HG03108 (cell line): ENCODE measurements at regions not wholly inside any gene's neighbourhood (a gene's known extent, or its start where the extent isn't known, plus 50 kb on each side); places are given as distances from the start of the nearest gene placed in this dataset.
"Not testable (repeated sequence)": the region's sequence is repeated elsewhere in the genome, so short reads cannot be mapped to it uniquely, and the experiment has no call there.

Experiments
- ATAC-seq: cut with Tn5 transposase; IDR thresholded peaks from one replicate; pipeline ENCODE4 v1.9.1; 2021; ENCODE audit warnings: moderate library complexity; ENCODE audit not compliant: unreplicated experiment

- no peak for ATAC-seq
Measured at GRCh38 chr1:222416001-222416791, 131.7 kb downstream of the HHIPL2 start.

GRCh38 chr1:222415441-222415840 is 132.5 kb downstream of the HHIPL2 start:
- ATAC-seq, result no peak

GRCh38 chr1:222413991-222414549 is 133.8 kb downstream of the HHIPL2 start:
- ATAC-seq, result no peak

GRCh38 chr1:222413436-222413835 is 134.5 kb downstream of the HHIPL2 start:
- ATAC-seq, result no peak

- peak; percentile 90 for ATAC-seq
Measured at GRCh38 chr1:222404710-222405109, 143.2 kb downstream of the HHIPL2 start.

GRCh38 chr1:222399197-222399596 is 148.7 kb downstream of the HHIPL2 start:
- ATAC-seq, result no peak

GRCh38 chr1:222394224-222394623 is 153.7 kb downstream of the HHIPL2 start:
- no peak for ATAC-seq

- ATAC-seq, result no peak
Measured at GRCh38 chr1:222392556-222392955, 155.3 kb downstream of the HHIPL2 start.

- no peak for ATAC-seq
Measured at GRCh38 chr1:222390181-222390580, 157.7 kb downstream of the HHIPL2 start.

- no peak for ATAC-seq
Measured at GRCh38 chr1:222387007-222387814, 160.7 kb downstream of the HHIPL2 start.

- ATAC-seq, result no peak
Measured at GRCh38 chr1:222385955-222386354, 161.9 kb downstream of the HHIPL2 start.

GRCh38 chr1:222385262-222385661 is 162.6 kb downstream of the HHIPL2 start:
- no peak for ATAC-seq

GRCh38 chr1:222384531-222384930 is 163.4 kb downstream of the HHIPL2 start:
- no peak for ATAC-seq

GRCh38 chr1:222382171-222382570 is 165.7 kb downstream of the HHIPL2 start:
- ATAC-seq, result no peak

GRCh38 chr1:222377428-222378088 is 170.3 kb downstream of the HHIPL2 start:
- ATAC-seq, result no peak

GRCh38 chr1:222376791-222377190 is 171.1 kb downstream of the HHIPL2 start:
- not testable (repeated sequence) for ATAC-seq

- no peak for ATAC-seq
Measured at GRCh38 chr1:222375701-222376100, 172.2 kb downstream of the HHIPL2 start.

- no peak for ATAC-seq
Measured at GRCh38 chr1:222373831-222374602, 173.9 kb downstream of the HHIPL2 start.

- no peak for ATAC-seq
Measured at GRCh38 chr1:222373216-222373615, 174.7 kb downstream of the HHIPL2 start.

GRCh38 chr1:222372221-222372620 is 175.7 kb downstream of the HHIPL2 start:
- ATAC-seq, result no peak
